ENCODE measurements at regions not wholly inside any gene's neighbourhood (a gene's known extent, or its start where the extent isn't known, plus 50 kb on each side); places are given as distances from the start of the nearest gene placed in this dataset.

GRCh38 chr6:3510178-3510577 lies 53.3 kb upstream of the SLC22A23 start:
- TF ChIP-seq EZH2 (IDR thresholded peaks at IDR 0.05; ENCODE audit: insufficient read depth, poor library complexity, severe bottlenecking) (no peak), EZH2phosphoT487 (IDR thresholded peaks at IDR 0.05; ENCODE audit: insufficient read depth, low read depth) (no peak)

Data from GM23248 (cell line).